Mucosa of rectum (tissue), 2 donors: ENCODE measurements at regions not wholly inside any gene's neighbourhood (a gene's known extent, or its start where the extent isn't known, plus 50 kb on each side); places are given as distances from the start of the nearest gene placed in this dataset.

Source experiments
- H3K27ac ChIP-seq, 2 donors: one replicate each; pipeline ENCODE4 v1.7.0; 2013; ENCODE audit warnings: inconsistent platforms in 2 of 2, low read depth in 2 of 2, low read length in 2 of 2
- H3K27me3 ChIP-seq, 2 donors: one replicate each; pipeline ENCODE4 v1.7.0; 2013; ENCODE audit warnings: low read length in 2 of 2; ENCODE audit not compliant: control insufficient read depth in 2 of 2, insufficient read depth in 2 of 2
- H3K36me3 ChIP-seq, 2 donors: one replicate each; pipeline ENCODE4 v1.7.0; 2013; ENCODE audit warnings: low read length in 2 of 2; ENCODE audit not compliant: control insufficient read depth in 2 of 2, insufficient read depth in 2 of 2
- H3K4me1 ChIP-seq, 2 donors: one replicate each; pipeline ENCODE4 v1.7.0; 2013; ENCODE audit warnings: low read length in 2 of 2, mild to moderate bottlenecking in 1 of 2; ENCODE audit not compliant: control insufficient read depth in 2 of 2, insufficient read depth in 2 of 2
- H3K4me3 ChIP-seq, 2 donors: one replicate each; pipeline ENCODE4 v1.7.0; 2013; ENCODE audit warnings: low read length in 2 of 2
- H3K9ac ChIP-seq, 2 donors: one replicate each; pipeline ENCODE4 v1.7.0; 2013; ENCODE audit warnings: low read length in 2 of 2, low read depth in 1 of 2, mild to moderate bottlenecking in 1 of 2
- H3K9me3 ChIP-seq, 2 donors: one replicate each; pipeline ENCODE4 v1.7.0; 2013; ENCODE audit warnings: low read length in 2 of 2; ENCODE audit not compliant: control insufficient read depth in 2 of 2
- donor health status: healthy.
- donor health status: Normal muscosa, but diverticular disease.

GRCh38 chr2:102091908-102092307 lies 50.6 kb upstream of the IL1R1 start:
- Histone ChIP-seq H3K4me3 (no peak overlapping the region), H3K9me3 (no peaks in the 10 kb centered on the region), H3K9ac (no peak overlapping the region), H3K36me3 (no peaks in the 10 kb centered on the region), H3K4me1 (peaks cover 0 to 4% of the 10 kb centered on the region in 2 donors), H3K27ac (no peak overlapping the region), H3K27me3 (no peaks in the 10 kb centered on the region)

- H3K36me3 ChIP-seq: no peaks in the 10 kb centered on the region
- H3K27me3 ChIP-seq: no peaks in the 10 kb centered on the region
- H3K9me3 ChIP-seq: no peaks in the 10 kb centered on the region
- peaks cover 0 to 4% of the 10 kb centered on the region in 2 donors for H3K4me1 ChIP-seq
- no peak overlapping the region for H3K27ac ChIP-seq
- no peak overlapping the region for H3K9ac ChIP-seq
- no peak overlapping the region for H3K4me3 ChIP-seq
Measured at GRCh38 chr2:102092535-102092934, 50.0 kb upstream of the IL1R1 start.
